ENCODE measurements at regions not wholly inside any gene's neighbourhood (a gene's known extent, or its start where the extent isn't known, plus 50 kb on each side); places are given as distances from the start of the nearest gene placed in this dataset.

GRCh38 chr4:157443537-157443936 lies 223.0 kb downstream of the GRIA2 start:
- no peak for DNase-seq

GRCh38 chr4:157425897-157426296 lies 205.4 kb downstream of the GRIA2 start:
- no peak for DNase-seq

- DNase-seq = no peak
These were observed 203.0 kb downstream of the GRIA2 start for GRCh38 chr4:157423526-157424020.

GRCh38 chr4:157421365-157421764 lies 200.8 kb downstream of the GRIA2 start:
- DNase-seq = no peak
